Neutrophil (primary cell): ENCODE measurements at regions not wholly inside any gene's neighbourhood (a gene's known extent, or its start where the extent isn't known, plus 50 kb on each side); places are given as distances from the start of the nearest gene placed in this dataset.

Source experiments
- H3K27ac ChIP-seq: fragments of 200-600 bp; sonication (generic); 2 replicates; pipeline ENCODE4 v1.5.1; 2016; ENCODE audit warnings: mild to moderate bottlenecking, moderate library complexity
- H3K27me3 ChIP-seq: fragments of 200-600 bp; sonication (generic); 2 replicates; pipeline ENCODE4 v1.6.0; 2016; ENCODE audit warnings: mild to moderate bottlenecking
- H3K36me3 ChIP-seq: fragments of 200-600 bp; sonication (generic); 2 replicates; pipeline ENCODE4 v1.5.1; 2017
- H3K4me1 ChIP-seq, 2 experiments: fragments of 200-600 bp in 1 of 2; sonication (generic) in 1 of 2; 1 replicate in 1 of 2; 2 replicates in 1 of 2; pipeline versions ENCODE4 v1.5.1 to v1.6.1; 2013 to 2016; ENCODE audit warnings: low read depth in 1 of 2, low read length in 1 of 2, mild to moderate bottlenecking in 1 of 2, moderate library complexity in 1 of 2; ENCODE audit not compliant: control insufficient read depth in 1 of 2, insufficient read depth in 1 of 2
- H3K4me3 ChIP-seq, 2 experiments: fragments of 200-600 bp in 1 of 2; sonication (generic) in 1 of 2; 1 replicate in 1 of 2; 2 replicates in 1 of 2; pipeline ENCODE4 v1.5.1; 2013 to 2016; ENCODE audit warnings: low read depth in 1 of 2, low read length in 1 of 2, mild to moderate bottlenecking in 1 of 2, moderate library complexity in 1 of 2
- H3K9me3 ChIP-seq: fragments of 200-600 bp; sonication (generic); 2 replicates; pipeline ENCODE4 v1.5.1; 2016
- TF ChIP-seq, protein P1 (sequence below): fragments of 200-600 bp; sonication (generic); IDR thresholded peaks from 2 replicates; pipeline ENCODE4 v1.5.1; 2016; ENCODE audit warnings: antibody characterized with exemption

GRCh38 chr16:35305476-35305875, 1846.1 kb downstream of the TP53TG3F start:
- TF ChIP-seq, protein P1, sequence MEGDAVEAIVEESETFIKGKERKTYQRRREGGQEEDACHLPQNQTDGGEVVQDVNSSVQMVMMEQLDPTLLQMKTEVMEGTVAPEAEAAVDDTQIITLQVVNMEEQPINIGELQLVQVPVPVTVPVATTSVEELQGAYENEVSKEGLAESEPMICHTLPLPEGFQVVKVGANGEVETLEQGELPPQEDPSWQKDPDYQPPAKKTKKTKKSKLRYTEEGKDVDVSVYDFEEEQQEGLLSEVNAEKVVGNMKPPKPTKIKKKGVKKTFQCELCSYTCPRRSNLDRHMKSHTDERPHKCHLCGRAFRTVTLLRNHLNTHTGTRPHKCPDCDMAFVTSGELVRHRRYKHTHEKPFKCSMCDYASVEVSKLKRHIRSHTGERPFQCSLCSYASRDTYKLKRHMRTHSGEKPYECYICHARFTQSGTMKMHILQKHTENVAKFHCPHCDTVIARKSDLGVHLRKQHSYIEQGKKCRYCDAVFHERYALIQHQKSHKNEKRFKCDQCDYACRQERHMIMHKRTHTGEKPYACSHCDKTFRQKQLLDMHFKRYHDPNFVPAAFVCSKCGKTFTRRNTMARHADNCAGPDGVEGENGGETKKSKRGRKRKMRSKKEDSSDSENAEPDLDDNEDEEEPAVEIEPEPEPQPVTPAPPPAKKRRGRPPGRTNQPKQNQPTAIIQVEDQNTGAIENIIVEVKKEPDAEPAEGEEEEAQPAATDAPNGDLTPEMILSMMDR, result no peak
- Histone ChIP-seq H3K4me3 (no peak overlapping the region), H3K27ac (no peak overlapping the region), H3K9me3 (no peaks in the 10 kb centered on the region), H3K27me3 (no peaks in the 10 kb centered on the region), H3K4me1 (no peaks in the 10 kb centered on the region), H3K36me3 (no peaks in the 10 kb centered on the region)

DNA sequence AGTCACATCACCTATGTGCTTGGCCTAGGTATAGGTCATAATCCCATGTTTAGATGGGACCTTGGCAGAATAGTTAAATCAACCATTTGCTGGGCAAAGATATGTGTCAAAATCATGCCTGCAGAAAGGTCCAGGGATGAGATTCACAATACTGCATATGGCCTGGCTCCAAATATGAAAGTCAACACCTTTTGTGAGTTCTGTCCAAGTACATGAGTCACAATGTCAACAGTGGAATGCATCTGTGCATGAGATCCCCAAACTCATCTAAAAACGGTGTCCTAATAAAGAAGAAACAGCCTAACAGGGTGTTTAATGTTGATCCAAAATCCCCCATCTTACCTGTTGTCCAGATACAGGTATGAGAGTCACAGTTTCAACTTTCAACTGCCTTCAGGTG, 1847.5 kb downstream of the TP53TG3F start:
- H3K27me3 ChIP-seq, result no peaks in the 10 kb centered on the region
- H3K9me3 ChIP-seq, result no peaks in the 10 kb centered on the region
- no peaks in the 10 kb centered on the region for H3K4me1 ChIP-seq
- TF ChIP-seq, protein P1, result no peak
- no peak overlapping the region for H3K27ac ChIP-seq
- no peak overlapping the region for H3K4me3 ChIP-seq
- no peaks in the 10 kb centered on the region for H3K36me3 ChIP-seq

- H3K36me3 ChIP-seq, result no peaks in the 10 kb centered on the region
- no peaks in the 10 kb centered on the region for H3K9me3 ChIP-seq
- H3K4me1 ChIP-seq, result no peaks in the 10 kb centered on the region
- no peak overlapping the region for H3K27ac ChIP-seq
- no peaks in the 10 kb centered on the region for H3K27me3 ChIP-seq
- H3K4me3 ChIP-seq, result no peak overlapping the region
- TF ChIP-seq, protein P1, result no peak
Measured at GRCh38 chr16:35308674-35309073, 1849.3 kb downstream of the TP53TG3F start.

GRCh38 chr16:35310999-35311398, 1851.6 kb downstream of the TP53TG3F start:
- Histone ChIP-seq H3K4me3 (no peak overlapping the region), H3K9me3 (no peaks in the 10 kb centered on the region), H3K36me3 (no peaks in the 10 kb centered on the region), H3K27me3 (no peaks in the 10 kb centered on the region), H3K4me1 (no peaks in the 10 kb centered on the region), H3K27ac (no peak overlapping the region)
- TF ChIP-seq, protein P1, result no peak

DNA sequence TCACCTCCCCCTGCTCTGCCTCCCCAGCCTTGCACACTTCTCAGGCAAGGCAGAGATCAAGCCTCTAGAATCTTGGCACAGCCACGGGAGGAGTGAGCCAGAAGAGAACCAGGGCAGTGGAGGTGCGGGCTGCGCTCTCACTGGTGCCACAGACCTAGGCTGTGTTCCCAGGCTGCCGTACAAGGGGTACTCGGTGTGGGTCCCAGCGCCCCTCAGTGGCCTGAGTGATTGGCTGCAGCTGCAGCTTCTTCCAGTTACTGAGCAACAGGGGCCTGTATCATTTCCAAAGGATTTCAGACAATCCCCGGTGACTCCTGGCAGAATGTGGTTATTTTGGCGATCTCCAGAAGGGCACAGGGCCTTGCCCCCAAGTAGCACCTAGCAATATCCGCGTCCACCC, 1852.1 kb downstream of the TP53TG3F start:
- no peaks in the 10 kb centered on the region for H3K36me3 ChIP-seq
- TF ChIP-seq, protein P1, result no peak
- no peaks in the 10 kb centered on the region for H3K4me1 ChIP-seq
- H3K27me3 ChIP-seq, result no peaks in the 10 kb centered on the region
- H3K9me3 ChIP-seq, result no peaks in the 10 kb centered on the region
- no peak overlapping the region for H3K4me3 ChIP-seq
- H3K27ac ChIP-seq, result no peak overlapping the region

- H3K27me3 ChIP-seq, result no peaks in the 10 kb centered on the region
- TF ChIP-seq, protein P1, result no peak
- H3K36me3 ChIP-seq, result no peaks in the 10 kb centered on the region
- H3K4me1 ChIP-seq, result no peaks in the 10 kb centered on the region
- no peak overlapping the region for H3K4me3 ChIP-seq
- H3K27ac ChIP-seq, result no peak overlapping the region
- no peaks in the 10 kb centered on the region for H3K9me3 ChIP-seq
Measured at GRCh38 chr16:35314298-35314697, 1854.9 kb downstream of the TP53TG3F start.
